ENCODE measurements at regions not wholly inside any gene's neighbourhood (a gene's known extent, or its start where the extent isn't known, plus 50 kb on each side); places are given as distances from the start of the nearest gene placed in this dataset.

- peak; percentile 6 for DNase-seq
Measured at GRCh38 chr6:148657048-148657447, 89.8 kb upstream of the UST start.

GRCh38 chr6:148658681-148659430 is 88.0 kb upstream of the UST start:
- DNase-seq = no peak

- DNase-seq = no peak
Measured at GRCh38 chr6:148667395-148667794, 79.4 kb upstream of the UST start.

- no peak for DNase-seq
Measured at GRCh38 chr6:148671085-148671484, 75.7 kb upstream of the UST start.

- DNase-seq = no peak
Measured at GRCh38 chr6:148671952-148672351, 74.9 kb upstream of the UST start.

GRCh38 chr6:148674306-148674705 is 72.5 kb upstream of the UST start:
- no peak for DNase-seq

GRCh38 chr6:148677594-148678476 is 69.0 kb upstream of the UST start:
- DNase-seq = no peak

GRCh38 chr6:148678682-148679081 is 68.1 kb upstream of the UST start:
- DNase-seq = no peak

- DNase-seq = no peak
Measured at GRCh38 chr6:148681666-148682065, 65.2 kb upstream of the UST start.

GRCh38 chr6:148682252-148682651 is 64.6 kb upstream of the UST start:
- no peak for DNase-seq

- peak; percentile 9 for DNase-seq
Measured at GRCh38 chr6:148682990-148683389, 63.8 kb upstream of the UST start.

GRCh38 chr6:148689168-148689567 is 57.7 kb upstream of the UST start:
- DNase-seq = no peak

- DNase-seq = no peak
Measured at GRCh38 chr6:148693882-148694484, 52.8 kb upstream of the UST start.

All from CD4-positive, alpha-beta T cell treated with Interleukin-12 subunit alpha and Interleukin-12 subunit beta, for 1 hour (primary cell).